Adrenal gland (tissue), 5 donors: ENCODE measurements at regions not wholly inside any gene's neighbourhood (a gene's known extent, or its start where the extent isn't known, plus 50 kb on each side); places are given as distances from the start of the nearest gene placed in this dataset.

ENCODE experiments used
- CTCF ChIP-seq, 6 experiments: fragments of 450-650 bp in 4 of 6; fragments of 200-600 bp in 2 of 6; sonication (generic) in 1 of 6; IDR thresholded peaks; 1 replicate in 5 of 6; 2 replicates in 1 of 6; pipeline versions ENCODE4 v1.5.1 to v1.8.0; 2016 to 2021; ENCODE audit warnings: antibody characterized with exemption in 6 of 6, mild to moderate bottlenecking in 2 of 6, moderate library complexity in 1 of 6
- POLR2A ChIP-seq, 2 donors: fragments of 450-650 bp; IDR thresholded peaks; one replicate each; pipeline ENCODE4 v1.6.1; 2017; ENCODE audit warnings: antibody characterized with exemption in 2 of 2, mild to moderate bottlenecking in 2 of 2, moderate library complexity in 1 of 2
- donor health status: DM: no; HTN: no; CAD: no.

GRCh38 chr5:116971131-116971530, 396.5 kb upstream of the SEMA6A start:
- TF ChIP-seq POLR2A (IDR thresholded peaks at IDR 0.05) (no peak), CTCF (IDR thresholded peaks at IDR 0.05) (no peak)
